Lung (tissue), 11 donors: ENCODE measurements at regions not wholly inside any gene's neighbourhood (a gene's known extent, or its start where the extent isn't known, plus 50 kb on each side); places are given as distances from the start of the nearest gene placed in this dataset.

Experiments used
- ATAC-seq: fragments of 200-7000 bp; cut with Tn5 transposase; one replicate; pipeline ENCODE4 v1.9.1; 2020; ENCODE audit warnings: moderate number of reproducible peaks; ENCODE audit not compliant: insufficient read depth, low FRiP score
- DNase-seq, 3 donors: peaks; one replicate each; pipeline ENCODE4 v3.0.0-alpha.2; 2013 to 2017
- H3K27ac ChIP-seq, 2 donors: one replicate each; pipeline ENCODE4 v1.5.1; 2013; ENCODE audit warnings: mild to moderate bottlenecking in 2 of 2, moderate library complexity in 2 of 2, control low read depth in 1 of 2, inconsistent platforms in 1 of 2, low read depth in 1 of 2, low read length in 1 of 2
- H3K27me3 ChIP-seq, 3 donors: one replicate each; pipeline ENCODE4 v1.5.1; 2013; ENCODE audit warnings: low read length in 2 of 3; ENCODE audit not compliant: control insufficient read depth in 3 of 3, insufficient read depth in 3 of 3
- H3K36me3 ChIP-seq, 4 donors: one replicate each; pipeline ENCODE4 v1.5.1; 2013; ENCODE audit warnings: low read length in 4 of 4, mild to moderate bottlenecking in 1 of 4, moderate library complexity in 1 of 4; ENCODE audit not compliant: control insufficient read depth in 4 of 4, insufficient read depth in 4 of 4
- H3K4me1 ChIP-seq, 5 donors: one replicate each; pipeline ENCODE4 v1.5.1; 2013; ENCODE audit warnings: low read length in 5 of 5, mild to moderate bottlenecking in 2 of 5, moderate library complexity in 1 of 5; ENCODE audit not compliant: control insufficient read depth in 5 of 5, insufficient read depth in 5 of 5
- H3K4me3 ChIP-seq: one replicate; pipeline ENCODE4 v1.5.1; 2013; ENCODE audit warnings: mild to moderate bottlenecking, control low read depth, moderate library complexity
- H3K9ac ChIP-seq, 2 donors: one replicate each; pipeline ENCODE4 v1.5.1; 2013; ENCODE audit warnings: low read length in 2 of 2, control low read depth in 1 of 2; ENCODE audit not compliant: insufficient read depth in 1 of 2
- H3K9me3 ChIP-seq, 4 donors: one replicate each; pipeline ENCODE4 v1.5.1; 2013; ENCODE audit warnings: low read length in 3 of 4, mild to moderate bottlenecking in 1 of 4, moderate library complexity in 1 of 4; ENCODE audit not compliant: control insufficient read depth in 4 of 4, insufficient read depth in 3 of 4
- WGBS, 2 donors: extraction: QIAGEN DNeasy Blood & Tissue Kit; methylation state at CpG; one replicate each; pipeline ENCODE4 v1.1.7; 2013; 5-methylcytosine and 5-hydroxymethylcytosine counted together
- TF ChIP-seq, protein P1 (sequence below): IDR thresholded peaks from 2 replicates; pipeline ENCODE4 v1.5.1; 2012; ENCODE audit warnings: mild to moderate bottlenecking; ENCODE audit errors: control extremely low read depth, extremely low read depth
- donor health status: control.
- donor health status: control.
- donor health status: Bipolar disorder and iron deficiency.
- donor health status: healthy.
- donor health status: DM: yes; HTN: yes; CAD: no.

DNA sequence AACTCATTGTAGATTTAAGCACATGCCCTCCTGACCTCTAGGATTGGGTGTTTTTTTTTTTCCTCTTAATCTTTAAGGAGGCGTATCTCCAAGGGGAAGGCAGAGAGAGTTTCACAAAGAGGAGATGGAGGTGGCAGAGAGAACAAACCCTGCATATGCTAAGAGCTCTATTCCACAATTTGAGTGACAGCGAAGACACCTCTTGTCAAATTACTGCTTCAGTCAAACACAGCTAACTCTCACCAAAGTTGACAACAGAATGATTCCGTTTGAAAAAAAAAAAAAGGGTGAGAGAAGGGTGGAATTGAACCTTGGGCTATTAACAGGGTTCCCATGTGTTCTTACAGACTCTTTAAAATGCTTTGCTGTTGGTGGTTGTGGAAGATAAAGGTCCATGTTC is 112.6 kb downstream of the NXPE2 start:
- TF ChIP-seq, protein P1, sequence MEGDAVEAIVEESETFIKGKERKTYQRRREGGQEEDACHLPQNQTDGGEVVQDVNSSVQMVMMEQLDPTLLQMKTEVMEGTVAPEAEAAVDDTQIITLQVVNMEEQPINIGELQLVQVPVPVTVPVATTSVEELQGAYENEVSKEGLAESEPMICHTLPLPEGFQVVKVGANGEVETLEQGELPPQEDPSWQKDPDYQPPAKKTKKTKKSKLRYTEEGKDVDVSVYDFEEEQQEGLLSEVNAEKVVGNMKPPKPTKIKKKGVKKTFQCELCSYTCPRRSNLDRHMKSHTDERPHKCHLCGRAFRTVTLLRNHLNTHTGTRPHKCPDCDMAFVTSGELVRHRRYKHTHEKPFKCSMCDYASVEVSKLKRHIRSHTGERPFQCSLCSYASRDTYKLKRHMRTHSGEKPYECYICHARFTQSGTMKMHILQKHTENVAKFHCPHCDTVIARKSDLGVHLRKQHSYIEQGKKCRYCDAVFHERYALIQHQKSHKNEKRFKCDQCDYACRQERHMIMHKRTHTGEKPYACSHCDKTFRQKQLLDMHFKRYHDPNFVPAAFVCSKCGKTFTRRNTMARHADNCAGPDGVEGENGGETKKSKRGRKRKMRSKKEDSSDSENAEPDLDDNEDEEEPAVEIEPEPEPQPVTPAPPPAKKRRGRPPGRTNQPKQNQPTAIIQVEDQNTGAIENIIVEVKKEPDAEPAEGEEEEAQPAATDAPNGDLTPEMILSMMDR: no peak
- peaks cover 0 to 1% (median 0%) of the 10 kb centered on the region in 4 donors for H3K9me3 ChIP-seq
- ATAC-seq (no peak), DNase-seq (no peak)
- WGBS, 2 donors: 58 to 69% methylated on average over 3 of the region's 3 CpGs
- H3K27me3 ChIP-seq: peaks cover 0 to 3% (median 0%) of the 10 kb centered on the region in 3 donors
- no peak overlapping the region for H3K9ac ChIP-seq
- H3K27ac ChIP-seq: no peak overlapping the region
- H3K36me3 ChIP-seq: no peaks in the 10 kb centered on the region
- H3K4me3 ChIP-seq: no peak overlapping the region
- H3K4me1 ChIP-seq: peaks cover 0 to 3% (median 0%) of the 10 kb centered on the region in 5 donors

DNA sequence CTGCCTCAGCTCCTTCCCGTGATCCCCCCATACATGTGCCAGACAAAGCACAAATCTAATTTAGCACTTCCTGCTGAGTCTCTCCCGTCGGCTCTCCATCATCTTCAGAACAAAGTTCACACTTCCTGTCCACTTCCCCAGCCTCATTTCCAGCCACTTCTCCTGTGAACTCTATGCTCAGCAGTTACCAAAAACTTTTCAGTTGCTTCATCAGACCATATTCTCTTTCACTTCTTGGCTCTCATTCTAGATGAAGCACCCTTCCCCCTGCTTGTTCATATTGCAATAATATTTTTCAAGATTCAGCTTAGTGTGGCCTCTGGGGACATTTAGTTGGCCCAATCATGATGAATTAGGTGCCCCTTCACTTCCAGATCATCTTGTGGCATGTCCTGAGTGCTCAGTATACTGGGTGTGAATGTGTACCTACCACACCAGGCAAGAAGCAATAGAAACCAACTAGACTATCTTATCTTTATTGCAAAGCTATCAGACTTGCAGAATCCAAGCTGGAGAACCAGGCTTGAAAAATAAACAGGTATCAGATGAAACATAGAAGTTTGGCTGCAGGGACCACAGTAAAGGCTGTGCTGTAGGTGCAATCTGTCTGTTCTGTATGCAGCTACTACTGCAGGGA is 115.8 kb downstream of the NXPE2 start:
- no peaks in the 10 kb centered on the region for H3K9me3 ChIP-seq
- no peak overlapping the region for H3K4me3 ChIP-seq
- no peak for DNase-seq
- no peaks in the 10 kb centered on the region for H3K36me3 ChIP-seq
- no peak overlapping the region for H3K9ac ChIP-seq
- no peak overlapping the region for H3K27ac ChIP-seq
- TF ChIP-seq, protein P1: no peak
- peaks cover 0 to 5% (median under 1%) of the 10 kb centered on the region in 5 donors for H3K4me1 ChIP-seq
- 15 to 21% methylated on average over 3 of the region's 3 CpGs for WGBS, 2 donors
- H3K27me3 ChIP-seq: peaks cover 0 to 3% (median 0%) of the 10 kb centered on the region in 3 donors
- no peak for ATAC-seq

DNA sequence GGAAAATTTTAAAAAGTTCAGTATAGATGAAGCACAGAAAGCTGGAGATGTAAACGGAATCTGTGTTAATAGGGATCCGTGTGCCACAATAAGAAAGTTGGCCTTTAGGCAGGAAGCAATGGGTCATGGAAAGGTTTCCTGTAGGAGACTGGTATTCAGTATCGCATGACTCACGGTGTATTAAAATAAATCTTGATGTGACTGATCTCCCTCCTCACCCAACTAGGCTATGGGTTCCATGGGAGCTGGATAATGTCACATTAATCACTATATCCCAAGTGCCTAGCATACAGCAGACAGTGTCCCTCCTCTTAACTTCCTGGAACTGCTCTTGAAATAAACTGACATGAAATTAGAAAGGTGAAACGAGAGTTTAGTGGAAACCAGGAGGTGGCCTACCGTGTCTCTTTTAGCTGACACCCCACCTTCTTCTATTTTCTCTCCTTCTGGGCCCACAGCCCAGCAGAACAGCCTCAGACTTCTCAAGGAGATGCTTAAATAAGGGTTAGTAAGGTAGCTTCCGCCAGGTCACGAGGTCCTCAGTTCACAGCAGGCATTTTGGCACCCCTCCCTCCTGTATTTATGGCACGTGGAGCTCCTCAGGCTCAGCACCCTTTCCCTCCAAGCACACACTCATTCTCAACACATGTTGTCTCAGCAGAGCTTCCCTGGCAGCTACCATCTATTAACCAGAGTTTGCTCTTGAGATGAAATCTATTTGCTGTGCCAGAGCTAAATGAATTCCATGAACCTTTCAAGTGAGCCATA is 118.8 kb downstream of the NXPE2 start:
- Histone ChIP-seq H3K27ac (peak overlapping the region in 1 of 2 donors; percentile 92), H3K9me3 (peaks cover 0 to 3% (median 0%) of the 10 kb centered on the region in 4 donors), H3K4me3 (no peak overlapping the region), H3K36me3 (no peaks in the 10 kb centered on the region), H3K4me1 (peaks cover 0 to 12% (median 5%) of the 10 kb centered on the region in 5 donors), H3K9ac (no peak overlapping the region), H3K27me3 (peaks cover 0 to 7% (median 0%) of the 10 kb centered on the region in 3 donors)
- ATAC-seq (no peak), DNase-seq (no peak)
- TF ChIP-seq, protein P1: no peak
- 48 to 50% methylated on average over 9 of the region's 9 CpGs for WGBS, 2 donors
